Sigmoid colon (tissue), 6 donors: ENCODE measurements at regions not wholly inside any gene's neighbourhood (a gene's known extent, or its start where the extent isn't known, plus 50 kb on each side); places are given as distances from the start of the nearest gene placed in this dataset.
A peak's percentile ranks its signal among the peaks of the same experiment; 100 is the strongest.

ENCODE experiments used
- DNase-seq: peaks from one replicate; pipeline ENCODE4 v3.0.0-alpha.2; 2019
- H3K27ac ChIP-seq, 4 donors: fragments of 200-600 bp; sonication (generic); one replicate each; pipeline ENCODE4 v1.5.1; 2016 to 2019; ENCODE audit warnings: mild to moderate bottlenecking in 1 of 4
- H3K27me3 ChIP-seq, 3 donors: fragments of 200-600 bp; sonication (generic); one replicate each; pipeline ENCODE4 v1.5.1; 2019; ENCODE audit warnings: mild to moderate bottlenecking in 1 of 3
- H3K36me3 ChIP-seq, 4 donors: fragments of 200-600 bp; sonication (generic); one replicate each; pipeline ENCODE4 v1.5.1; 2016 to 2019
- H3K4me1 ChIP-seq, 4 donors: fragments of 200-600 bp; sonication (generic); one replicate each; pipeline ENCODE4 v1.5.1; 2017 to 2019
- H3K4me3 ChIP-seq, 4 donors: fragments of 200-600 bp; sonication (generic); one replicate each; pipeline ENCODE4 v1.5.1; 2017 to 2019; ENCODE audit warnings: mild to moderate bottlenecking in 2 of 4, moderate library complexity in 1 of 4
- H3K9me3 ChIP-seq, 4 donors: fragments of 200-600 bp in 3 of 4; sonication (generic) in 3 of 4; one replicate each; pipeline versions ENCODE4 v1.5.1 to v1.6.1; 2013 to 2019
- CTCF ChIP-seq, 4 experiments: fragments of 450-650 bp in 3 of 4; fragments of 200-600 bp in 1 of 4; IDR thresholded peaks; one replicate each; pipeline ENCODE4 v1.5.1; 2016 to 2019; ENCODE audit warnings: antibody characterized with exemption in 4 of 4, mild to moderate bottlenecking in 3 of 4, moderate library complexity in 2 of 4
- EP300 ChIP-seq, 4 donors: sonication (generic); formaldehyde crosslinking; IDR thresholded peaks; one replicate each; pipeline ENCODE4 v1.6.1; 2017; ENCODE audit warnings: antibody characterized with exemption in 4 of 4
- POLR2A ChIP-seq, 2 donors: fragments of 450-650 bp; IDR thresholded peaks; one replicate each; pipeline ENCODE4 v1.6.1; 2016; ENCODE audit warnings: antibody characterized with exemption in 2 of 2, mild to moderate bottlenecking in 2 of 2, moderate library complexity in 2 of 2
- POLR2AphosphoS5 ChIP-seq, 4 donors: sonication (generic); formaldehyde crosslinking; IDR thresholded peaks; one replicate each; pipeline ENCODE4 v1.6.1; 2017; ENCODE audit warnings: antibody characterized with exemption in 4 of 4
- WGBS, 2 donors: extraction: QIAGEN DNeasy Blood & Tissue Kit; methylation state at CpG; one replicate each; pipeline ENCODE4 v1.1.7; 2013; 5-methylcytosine and 5-hydroxymethylcytosine counted together
- intact Hi-C: fragments of 100-400 bp; cut with DNase I; formaldehyde crosslinking; loops from one replicate; pipeline ENCODE4 v1.15.1; 2023
- donor health status: healthy with polysubstance abuse.
- donor health status: healthy.

DNA sequence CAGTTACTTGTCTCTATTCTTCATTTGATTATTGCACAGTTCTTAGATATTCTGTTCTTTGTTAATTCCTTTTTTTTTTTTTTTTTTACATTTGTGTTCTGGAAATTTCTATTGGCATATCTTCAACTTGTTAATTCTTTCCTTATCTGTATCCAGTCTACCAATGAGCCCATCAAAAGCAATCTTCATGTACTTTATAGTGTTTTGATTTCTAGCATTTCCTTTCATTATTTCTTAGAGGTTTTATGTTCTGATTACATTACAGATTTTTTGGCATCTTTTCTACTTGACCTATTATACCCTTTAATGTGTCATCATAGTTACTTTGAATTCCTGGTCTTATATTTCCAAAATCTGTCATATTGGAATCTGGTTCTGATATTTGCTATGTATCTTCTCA lies 2194.8 kb downstream of the PCDH9 start:
- Histone ChIP-seq H3K36me3 (no peaks in the 10 kb centered on the region), H3K27me3 (no peaks in the 10 kb centered on the region), H3K9me3 (no peaks in the 10 kb centered on the region), H3K4me3 (no peak overlapping the region), H3K27ac (no peak overlapping the region), H3K4me1 (no peaks in the 10 kb centered on the region)
- TF ChIP-seq EP300 (IDR thresholded peaks at IDR 0.05): no peak
- no peak for TF ChIP-seq POLR2AphosphoS5 (IDR thresholded peaks at IDR 0.05)
- TF ChIP-seq CTCF (IDR thresholded peaks at IDR 0.05): no peak
- no peak for TF ChIP-seq POLR2A (IDR thresholded peaks at IDR 0.05)
- DNase-seq: no peak
- intact Hi-C loops: no loop called here

DNA sequence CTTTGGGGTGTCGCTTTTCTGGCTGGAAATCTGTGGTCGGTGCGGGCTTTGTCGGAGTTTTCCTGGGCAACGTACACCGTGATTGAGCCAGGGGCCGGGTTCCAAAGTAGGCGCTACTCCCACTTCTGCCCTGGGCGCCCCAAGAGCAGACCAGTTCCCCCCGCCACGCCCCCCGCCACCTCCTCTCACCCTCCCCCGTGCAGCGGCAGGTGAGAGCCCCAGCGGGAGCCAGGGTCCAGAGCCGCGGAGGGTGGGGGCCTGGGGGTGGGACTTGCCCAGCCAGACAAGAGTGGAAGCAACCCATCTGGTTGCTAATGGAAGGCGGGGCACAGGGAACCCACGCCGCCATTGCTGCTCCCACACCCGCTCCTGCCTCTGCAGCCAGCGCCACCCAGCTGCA lies 2195.9 kb downstream of the PCDH9 start:
- WGBS, 2 donors: 95% methylated on average over 22 of the region's 22 CpGs
- DNase-seq: peak; percentile 48
- Histone ChIP-seq H3K36me3 (no peaks in the 10 kb centered on the region), H3K27ac (no peak overlapping the region), H3K27me3 (no peaks in the 10 kb centered on the region), H3K9me3 (no peaks in the 10 kb centered on the region), H3K4me3 (no peak overlapping the region), H3K4me1 (no peaks in the 10 kb centered on the region)
- TF ChIP-seq EP300 (IDR thresholded peaks at IDR 0.05) (no peak), POLR2A (IDR thresholded peaks at IDR 0.05) (no peak), CTCF (IDR thresholded peaks at IDR 0.05) (no peak)
- intact Hi-C loops: no loop called here

- Histone ChIP-seq H3K36me3 (no peaks in the 10 kb centered on the region), H3K27me3 (no peaks in the 10 kb centered on the region), H3K4me1 (no peaks in the 10 kb centered on the region), H3K27ac (no peak overlapping the region), H3K4me3 (no peak overlapping the region), H3K9me3 (no peaks in the 10 kb centered on the region)
- no peak for DNase-seq
- TF ChIP-seq POLR2AphosphoS5 (IDR thresholded peaks at IDR 0.05) (no peak), EP300 (IDR thresholded peaks at IDR 0.05) (no peak), CTCF (IDR thresholded peaks at IDR 0.05) (no peak), POLR2A (IDR thresholded peaks at IDR 0.05) (no peak)
- intact Hi-C loops: no loop called here
- 77 to 87% methylated on average over 2 of the region's 2 CpGs for WGBS, 2 donors
These were observed 2197.3 kb downstream of the PCDH9 start for GRCh38 chr13:65032825-65033224.

- DNase-seq: no peak
- 92 to 95% methylated on average over 1 of the region's 1 CpG for WGBS, 2 donors
- intact Hi-C loops: no loop called here
- Histone ChIP-seq H3K27ac (no peak overlapping the region), H3K27me3 (no peaks in the 10 kb centered on the region), H3K9me3 (no peaks in the 10 kb centered on the region), H3K36me3 (no peaks in the 10 kb centered on the region), H3K4me1 (no peaks in the 10 kb centered on the region), H3K4me3 (no peak overlapping the region)
- TF ChIP-seq CTCF (IDR thresholded peaks at IDR 0.05): no peak
- TF ChIP-seq EP300 (IDR thresholded peaks at IDR 0.05): no peak
- TF ChIP-seq POLR2AphosphoS5 (IDR thresholded peaks at IDR 0.05): no peak
- TF ChIP-seq POLR2A (IDR thresholded peaks at IDR 0.05): no peak
These were observed 2202.0 kb downstream of the PCDH9 start for GRCh38 chr13:65028101-65028500.

GRCh38 chr13:65026505-65026904 lies 2203.6 kb downstream of the PCDH9 start:
- H3K27ac ChIP-seq: no peak overlapping the region
- no peaks in the 10 kb centered on the region for H3K4me1 ChIP-seq
- no peaks in the 10 kb centered on the region for H3K27me3 ChIP-seq
- TF ChIP-seq POLR2A (IDR thresholded peaks at IDR 0.05) (no peak), POLR2AphosphoS5 (IDR thresholded peaks at IDR 0.05) (no peak), CTCF (IDR thresholded peaks at IDR 0.05) (no peak), EP300 (IDR thresholded peaks at IDR 0.05) (no peak)
- intact Hi-C loops: no loop called here
- H3K9me3 ChIP-seq: no peaks in the 10 kb centered on the region
- no peaks in the 10 kb centered on the region for H3K36me3 ChIP-seq
- WGBS, 2 donors: 72 to 78% methylated on average over 2 of the region's 2 CpGs
- no peak overlapping the region for H3K4me3 ChIP-seq
- DNase-seq: no peak
